Erythroblast (primary cell): ENCODE measurements at regions not wholly inside any gene's neighbourhood (a gene's known extent, or its start where the extent isn't known, plus 50 kb on each side); places are given as distances from the start of the nearest gene placed in this dataset.
A peak's percentile ranks its signal among the peaks of the same experiment; 100 is the strongest.
"Not testable (repeated sequence)": the region's sequence is repeated elsewhere in the genome, so short reads cannot be mapped to it uniquely, and the experiment has no call there.

Experiments
- DNase-seq, 2 experiments: peaks; one replicate each; lab custom pipeline; 2025; lab: John Stamatoyannopoulos, UW
- GATA1 ChIP-seq: IDR thresholded peaks from 2 replicates; pipeline ENCODE4 v1.6.1; 2011; ENCODE audit warnings: low read depth, mild to moderate bottlenecking, control low read depth, low read length, moderate library complexity
- POLR2A ChIP-seq: IDR thresholded peaks from 2 replicates; pipeline ENCODE4 v1.6.1; 2011; ENCODE audit warnings: mild to moderate bottlenecking, low read length

DNA sequence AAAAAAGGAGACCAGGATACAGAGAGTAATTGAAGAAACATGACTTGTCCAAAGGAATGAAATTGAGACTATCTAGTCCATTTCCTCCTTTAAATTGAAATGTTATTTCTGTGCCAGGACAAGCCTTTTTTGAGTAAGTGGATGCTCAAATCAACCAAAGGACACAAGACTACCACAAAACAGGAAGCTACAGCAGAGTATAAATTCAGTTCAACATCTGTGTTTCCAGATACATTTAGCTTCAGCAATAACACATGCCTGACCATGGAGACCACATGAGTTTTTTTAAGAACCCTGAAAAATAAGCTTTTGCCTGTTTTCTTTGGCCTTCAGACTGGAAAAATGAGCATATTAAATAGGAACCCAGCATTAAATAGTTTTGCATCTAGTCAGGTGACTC, 707.5 kb downstream of the ZWINT start:
- TF ChIP-seq GATA1 (no peak), POLR2A (no peak)
- no peak for DNase-seq

DNA sequence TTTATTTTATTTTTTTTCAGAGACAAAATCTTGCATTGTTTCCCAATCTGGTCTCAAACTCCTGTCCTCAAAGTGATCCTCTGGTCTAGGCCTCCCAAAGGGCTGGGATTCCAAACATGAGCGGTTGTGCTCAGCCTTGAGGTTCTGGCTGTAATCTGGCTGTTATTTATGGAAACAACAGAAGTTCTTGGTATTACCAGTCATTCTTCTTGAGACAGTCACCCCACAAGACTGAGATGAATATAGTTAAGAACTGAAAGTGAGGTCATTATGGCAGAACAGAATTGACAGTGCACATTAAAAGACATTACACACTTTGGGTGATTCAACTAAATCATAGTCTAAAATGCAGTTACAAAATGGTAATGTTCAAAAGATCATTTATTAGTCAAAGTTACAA, 719.5 kb downstream of the ZWINT start:
- no peak for TF ChIP-seq GATA1
- no peak for TF ChIP-seq POLR2A
- no peak for DNase-seq

DNA sequence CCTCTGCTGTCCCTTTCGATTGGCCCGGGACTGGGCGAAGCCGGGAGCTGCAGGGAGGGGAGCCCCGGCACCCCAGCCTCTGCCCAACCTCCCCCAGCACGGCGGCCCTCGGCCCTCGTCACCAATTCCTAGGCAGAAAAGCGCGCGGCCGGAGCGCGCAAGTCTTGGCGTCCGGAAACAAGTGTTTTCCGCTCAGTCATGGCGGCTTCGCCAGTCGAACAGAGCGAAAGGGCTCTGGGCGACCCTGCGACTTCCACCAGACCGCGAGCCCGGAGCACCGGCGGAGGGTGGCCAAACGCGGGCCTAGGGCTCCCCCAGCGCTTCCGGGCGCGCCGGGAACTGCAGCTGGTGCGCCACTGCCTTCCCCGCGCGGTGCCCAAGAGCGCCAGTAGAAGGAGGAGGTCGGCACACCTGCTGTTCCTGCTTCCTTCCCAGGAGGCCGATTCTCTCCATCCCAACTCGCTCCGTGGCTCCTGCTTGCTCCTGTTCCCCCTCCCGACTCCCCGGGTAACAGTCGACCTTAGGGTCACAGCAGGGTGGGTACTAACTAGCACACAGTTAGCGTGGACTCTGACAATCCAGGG, 729.9 kb downstream of the ZWINT start:
- DNase-seq = peak; percentile 14 to 24

DNA sequence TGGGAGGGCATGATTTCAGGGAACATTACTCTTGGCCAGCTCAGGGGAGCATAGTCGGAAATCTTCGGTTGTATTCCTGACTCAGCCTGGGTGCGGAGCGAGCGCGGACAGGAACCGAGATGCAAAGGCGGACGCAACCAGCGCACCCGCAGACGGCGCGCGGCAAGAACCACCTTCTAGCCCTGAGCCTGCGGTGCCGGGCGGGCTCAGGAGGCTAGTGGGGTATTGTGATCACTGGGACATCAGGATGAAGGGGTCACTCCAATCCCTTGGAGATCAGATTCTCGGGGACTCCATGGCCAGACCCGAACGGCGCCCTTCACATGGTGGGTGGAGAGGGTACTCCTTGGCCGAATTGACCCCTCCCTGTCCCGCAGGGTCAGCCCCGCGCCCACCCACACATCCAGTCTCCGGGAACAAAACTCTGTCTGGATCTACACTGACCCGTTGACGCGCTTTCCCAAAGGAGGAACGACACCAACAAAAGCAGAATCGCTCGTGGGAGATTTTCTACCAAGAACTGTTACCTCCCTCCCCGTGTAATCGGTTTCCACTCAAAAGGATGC, 730.5 kb downstream of the ZWINT start:
- TF ChIP-seq GATA1 (no peak), POLR2A (no peak)
- no peak for DNase-seq

More for the DNA sequence above, 729.9 kb downstream of the ZWINT start:
- TF ChIP-seq POLR2A (no peak), GATA1 (no peak)

DNA sequence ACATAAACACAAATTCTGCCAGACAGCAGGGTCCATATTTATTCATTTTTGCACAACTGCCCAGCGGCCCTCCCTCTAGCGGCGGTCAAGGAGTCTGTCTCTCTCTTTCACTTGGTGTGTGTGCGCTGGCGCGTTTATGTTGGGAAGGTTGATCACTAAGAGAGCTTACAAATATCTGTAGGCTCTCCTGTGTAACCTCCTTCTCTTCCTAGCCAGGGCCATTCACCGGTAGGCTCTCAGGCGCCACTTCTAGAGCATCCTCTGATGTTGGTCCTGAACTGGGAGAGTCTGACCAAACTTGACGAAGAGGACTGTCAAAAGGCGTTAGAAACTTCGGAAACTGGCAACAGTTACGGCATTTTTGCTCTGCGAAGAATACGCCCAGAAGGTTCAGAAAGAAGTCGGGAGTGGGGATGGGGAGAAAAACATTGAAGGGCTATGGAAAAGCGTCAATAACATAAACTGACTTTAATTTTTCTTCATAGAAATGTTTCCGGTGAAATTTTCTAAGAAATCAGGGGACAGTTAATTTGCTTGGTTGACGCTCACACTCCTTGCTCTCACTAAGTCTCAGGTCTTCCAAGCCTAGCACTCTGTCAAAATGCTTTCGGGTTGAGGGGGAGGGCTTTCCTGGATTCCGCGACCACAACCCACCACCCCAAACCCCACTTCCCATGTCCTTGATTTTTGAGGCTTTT, 731.1 kb downstream of the ZWINT start:
- peak; percentile 11 to 18 for DNase-seq
- TF ChIP-seq POLR2A (no peak), GATA1 (no peak)

DNA sequence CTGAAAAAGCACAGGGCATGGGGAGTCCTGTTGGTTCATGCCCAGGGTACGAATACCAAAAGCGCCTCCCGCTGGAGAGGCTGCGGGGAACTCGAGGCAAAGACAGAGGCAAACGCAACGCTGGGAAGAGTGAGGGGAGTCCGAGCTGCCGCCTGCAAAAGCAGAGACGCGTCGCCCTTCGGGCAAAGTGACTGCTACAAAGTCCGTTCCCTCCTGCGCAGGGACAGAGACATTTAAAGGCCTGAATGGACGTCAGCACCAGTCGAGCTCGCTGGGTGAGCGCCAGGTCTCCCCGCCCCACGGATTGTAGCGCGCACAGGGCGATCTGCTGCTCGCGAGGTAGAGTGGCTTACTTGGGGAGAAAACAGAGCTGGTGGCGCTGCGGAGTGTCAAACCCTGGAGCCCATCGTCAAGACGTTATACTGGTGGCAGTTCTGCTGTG, 732.8 kb downstream of the ZWINT start:
- DNase-seq = no peak
- no peak for TF ChIP-seq GATA1
- TF ChIP-seq POLR2A = no peak

DNA sequence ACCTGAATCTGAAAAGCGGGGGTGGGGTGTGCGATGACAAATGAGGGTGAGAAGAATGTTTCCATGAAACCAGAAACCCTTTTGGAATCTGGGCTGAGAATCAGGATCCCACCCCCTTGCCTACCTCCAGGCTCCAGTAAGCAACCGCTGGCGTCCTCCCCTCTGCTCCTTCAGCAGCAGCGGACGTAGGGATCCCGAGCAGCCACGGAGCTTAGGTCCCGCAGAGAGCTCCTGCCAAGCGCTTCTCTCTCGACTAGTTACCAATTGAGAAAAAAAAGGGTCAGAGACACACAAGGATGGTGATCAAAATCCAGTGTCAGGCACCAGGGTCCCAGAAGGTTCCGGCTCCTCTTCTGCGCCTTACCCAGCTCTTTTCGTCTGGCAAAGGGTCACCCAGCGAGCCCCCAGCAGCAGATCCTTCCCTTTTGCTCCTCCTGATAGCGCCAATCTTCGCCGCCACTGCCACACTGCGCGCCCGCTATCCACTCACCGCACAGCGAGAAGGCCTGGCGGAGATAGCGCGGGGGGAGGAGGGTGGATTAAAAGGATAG, 733.5 kb downstream of the ZWINT start:
- no peak for DNase-seq
- TF ChIP-seq POLR2A = no peak
- no peak for TF ChIP-seq GATA1

DNA sequence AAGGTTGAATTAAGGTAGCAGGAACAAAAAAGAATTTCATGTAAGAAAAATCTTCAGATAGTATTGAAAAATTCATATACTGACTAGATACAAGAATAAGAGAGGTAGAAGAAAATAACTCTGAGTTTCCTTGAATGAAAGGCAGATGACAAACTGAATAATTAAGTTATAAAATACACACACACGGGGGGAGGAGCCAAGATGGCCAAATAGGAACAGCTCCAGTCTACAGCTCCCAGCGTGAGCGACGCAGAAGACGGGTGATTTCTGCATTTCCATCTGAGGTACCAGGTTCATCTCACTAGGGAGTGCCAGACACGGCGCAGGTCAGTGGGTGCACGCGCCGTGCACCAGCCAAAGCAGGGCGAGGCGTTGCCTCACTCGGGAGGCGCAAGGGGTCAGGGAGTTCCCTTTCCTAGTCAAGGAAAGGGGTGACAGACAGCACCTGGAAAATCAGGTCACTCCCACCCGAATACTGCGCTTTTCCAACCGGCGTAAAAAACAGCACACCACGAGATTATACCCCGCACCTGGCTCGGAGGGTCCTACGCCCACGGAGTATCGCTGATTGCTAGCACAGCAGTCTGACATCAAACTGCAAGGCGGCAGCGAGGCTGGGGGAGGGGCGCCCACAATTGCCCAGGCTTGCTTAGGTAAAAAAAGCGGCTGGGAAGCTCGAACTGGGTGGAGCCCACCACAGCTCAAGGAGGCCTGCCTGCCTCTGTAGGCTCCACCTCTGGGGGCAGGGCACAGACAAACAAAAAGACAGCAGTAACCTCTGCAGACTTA, 759.2 kb downstream of the ZWINT start:
- DNase-seq = not testable (repeated sequence)

DNA sequence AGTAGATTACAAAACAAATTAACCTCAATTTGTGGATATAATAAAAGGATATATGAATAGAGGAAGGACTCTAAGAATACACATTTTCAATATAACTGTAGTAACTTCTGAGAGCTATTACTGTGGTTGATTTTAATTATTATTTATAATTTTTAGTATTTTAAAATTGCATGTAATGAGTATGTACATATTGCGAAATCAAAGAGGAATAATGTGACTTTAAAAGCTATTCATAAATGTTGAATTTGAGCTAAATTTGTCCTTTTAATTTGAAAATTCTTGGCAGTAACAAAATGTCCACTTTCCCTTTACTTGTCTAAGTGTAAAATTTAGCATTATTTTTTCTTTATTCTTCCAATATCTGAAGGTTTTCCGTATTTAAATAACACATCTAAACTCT, 750.6 kb upstream of the PCDH15 start:
- DNase-seq = no peak
- TF ChIP-seq POLR2A (no peak), GATA1 (no peak)

DNA sequence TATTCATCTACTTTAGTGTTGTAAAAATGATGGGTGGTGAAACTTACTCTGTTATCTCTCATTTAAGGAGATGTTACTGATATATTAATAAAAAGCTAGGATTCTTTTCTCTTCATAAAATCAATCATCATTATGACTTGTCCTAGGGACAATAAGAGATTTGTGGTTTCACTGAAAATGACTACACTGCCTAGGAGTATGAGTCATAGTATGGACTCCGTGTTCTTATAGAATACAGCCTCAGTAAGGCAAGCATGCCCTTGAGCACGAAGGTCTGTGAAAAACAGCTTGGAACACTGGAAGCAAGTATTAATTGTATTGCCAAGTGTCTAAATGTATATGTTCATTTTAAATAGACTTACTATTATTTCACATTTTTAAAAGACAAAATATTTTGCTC, 749.2 kb upstream of the PCDH15 start:
- TF ChIP-seq GATA1 (no peak), POLR2A (no peak)
- no peak for DNase-seq

DNA sequence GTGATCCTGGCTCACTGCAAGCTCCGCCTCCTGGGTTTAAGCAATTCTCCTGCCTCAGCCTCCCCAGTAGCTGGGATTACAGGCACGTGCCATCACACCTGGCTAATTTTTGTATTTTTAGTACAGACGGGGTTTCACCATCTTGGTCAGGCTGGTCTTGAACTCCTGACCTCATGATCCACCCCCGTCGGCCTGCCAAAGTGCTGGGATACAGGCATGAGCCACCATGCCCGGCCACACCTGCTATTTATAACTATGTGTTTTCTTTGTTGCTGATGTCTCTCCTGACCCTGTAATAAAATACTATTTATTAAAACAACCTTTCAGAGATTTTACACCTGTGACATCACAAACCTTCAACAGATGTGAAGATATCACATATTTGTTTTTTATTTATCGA, 736.5 kb upstream of the PCDH15 start:
- not testable (repeated sequence) for DNase-seq

DNA sequence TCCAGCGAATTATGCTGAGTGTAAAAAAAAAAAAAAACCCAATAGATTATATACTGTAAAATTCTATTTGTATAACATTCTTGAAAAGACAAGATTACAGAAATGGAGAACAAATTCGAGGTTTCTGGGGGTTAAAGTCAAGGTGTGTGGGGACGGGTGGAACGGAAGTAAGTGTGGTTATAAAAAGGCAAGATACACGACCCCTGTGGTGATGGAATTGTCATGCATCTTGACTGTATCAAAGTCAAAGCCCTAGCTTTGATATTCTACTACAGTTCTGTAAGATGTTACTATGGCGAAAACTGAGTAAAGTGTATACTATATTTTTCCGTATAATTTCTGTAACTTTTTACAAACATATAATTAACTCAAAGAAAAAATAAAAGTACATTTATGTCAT, 718.2 kb upstream of the PCDH15 start:
- TF ChIP-seq POLR2A (no peak), GATA1 (no peak)

DNA sequence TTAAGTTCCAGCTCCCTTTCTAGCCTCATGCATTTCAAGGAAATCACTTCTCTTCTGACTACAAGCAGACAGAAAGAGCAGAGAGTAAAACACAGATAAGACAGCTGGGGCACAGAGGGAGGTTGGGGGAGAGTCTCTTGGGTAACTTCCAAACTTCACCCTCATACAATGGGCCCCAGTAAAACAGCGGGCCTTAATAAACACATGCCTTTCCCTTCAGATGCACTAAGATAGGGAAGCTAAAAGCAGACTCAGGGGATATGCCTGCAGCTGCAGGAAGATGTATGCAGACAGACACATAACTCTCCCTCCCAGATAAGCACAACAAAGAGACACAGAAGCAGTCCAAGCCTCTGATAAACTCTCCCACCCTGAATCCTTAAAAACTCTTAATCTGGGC, 717.4 kb upstream of the PCDH15 start:
- DNase-seq = not testable (repeated sequence)

More for the DNA sequence above, 718.2 kb upstream of the PCDH15 start:
- no peak for DNase-seq

DNA sequence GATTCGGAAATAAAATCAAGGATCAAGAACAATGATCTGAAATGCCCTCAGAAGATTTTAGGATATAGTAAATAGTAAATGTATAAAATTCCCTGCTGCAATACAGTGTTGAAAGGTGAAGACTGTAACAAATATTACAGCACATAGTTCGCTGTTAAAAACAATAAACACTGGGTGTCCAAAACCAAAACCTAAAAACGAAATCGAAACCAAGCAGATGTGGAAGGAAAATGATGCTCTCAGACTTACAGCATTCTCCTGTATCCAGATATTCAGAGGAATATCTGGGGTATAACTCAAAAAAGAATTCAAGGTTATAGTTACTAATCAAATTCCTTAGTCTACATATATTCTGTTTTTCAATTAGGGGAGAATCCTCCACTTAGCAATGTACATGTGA, 708.1 kb upstream of the PCDH15 start:
- DNase-seq = no peak
- TF ChIP-seq GATA1 (no peak), POLR2A (no peak)
